Loucy (cell line): ENCODE measurements at regions not wholly inside any gene's neighbourhood (a gene's known extent, or its start where the extent isn't known, plus 50 kb on each side); places are given as distances from the start of the nearest gene placed in this dataset.

Source experiments
- CTCF ChIP-seq: fragments of 200-600 bp; sonication (generic); conservative IDR thresholded peaks from 2 replicates; pipeline ENCODE4 v1.5.1; 2014; ENCODE audit warnings: mild to moderate bottlenecking, antibody characterized with exemption, low read length
- EZH2phosphoT487 ChIP-seq: fragments of 200-600 bp; IDR thresholded peaks from 2 replicates; pipeline ENCODE4 v1.6.1; 2018; ENCODE audit warnings: antibody characterized with exemption, mild to moderate bottlenecking, moderate library complexity, borderline replicate concordance

GRCh38 chr5:98490348-98490747, 283.1 kb upstream of the RGMB start:
- TF ChIP-seq CTCF (no peak), EZH2phosphoT487 (no peak)
